Uterus (tissue), 3 donors: ENCODE measurements at regions not wholly inside any gene's neighbourhood (a gene's known extent, or its start where the extent isn't known, plus 50 kb on each side); places are given as distances from the start of the nearest gene placed in this dataset.

Experiments
- DNase-seq, 2 donors: peaks; one replicate each; pipeline ENCODE4 v3.0.0-alpha.2; 2019 to 2020
- H3K27ac ChIP-seq, 2 donors: fragments of 200-600 bp; sonication (generic); 1 replicate in 1 of 2; 2 replicates in 1 of 2; pipeline ENCODE4 v1.5.1; 2016 to 2018
- H3K27me3 ChIP-seq, 2 donors: fragments of 200-600 bp; sonication (generic); one replicate each; pipeline ENCODE4 v1.5.1; 2018 to 2019; ENCODE audit warnings: control low read depth in 1 of 2
- H3K36me3 ChIP-seq, 2 donors: fragments of 200-600 bp; sonication (generic); one replicate each; pipeline ENCODE4 v1.5.1; 2019; ENCODE audit warnings: control low read depth in 1 of 2
- H3K4me1 ChIP-seq, 2 donors: fragments of 200-600 bp; sonication (generic); one replicate each; pipeline ENCODE4 v1.5.1; 2018 to 2019; ENCODE audit warnings: control low read depth in 1 of 2
- H3K4me3 ChIP-seq, 2 donors: fragments of 200-600 bp; sonication (generic); 1 replicate in 1 of 2; 2 replicates in 1 of 2; pipeline ENCODE4 v1.5.1; 2018 to 2019; ENCODE audit warnings: mild to moderate bottlenecking in 1 of 2
- H3K9me3 ChIP-seq, 2 donors: fragments of 200-600 bp; sonication (generic); one replicate each; pipeline ENCODE4 v1.5.1; 2019; ENCODE audit warnings: control low read depth in 1 of 2
- CTCF ChIP-seq, 4 experiments: fragments of 200-600 bp in 2 of 4; fragments of 450-650 bp in 2 of 4; sonication (generic) in 2 of 4; IDR thresholded peaks; one replicate each; pipeline ENCODE4 v1.5.1; 2016 to 2019; ENCODE audit warnings: antibody characterized with exemption in 4 of 4, mild to moderate bottlenecking in 2 of 4, moderate library complexity in 1 of 4
- POLR2A ChIP-seq, 2 donors: fragments of 450-650 bp; IDR thresholded peaks; one replicate each; pipeline ENCODE4 v1.6.1; 2016; ENCODE audit warnings: antibody characterized with exemption in 2 of 2, mild to moderate bottlenecking in 1 of 2, moderate library complexity in 1 of 2
- intact Hi-C: fragments of 100-400 bp; cut with DNase I; formaldehyde crosslinking; loops from one replicate; pipeline ENCODE4 v1.15.1; 2023; ENCODE audit warnings: low total_unique reads
- donor health status: DM: yes; HTN: yes; CAD: no.

DNA sequence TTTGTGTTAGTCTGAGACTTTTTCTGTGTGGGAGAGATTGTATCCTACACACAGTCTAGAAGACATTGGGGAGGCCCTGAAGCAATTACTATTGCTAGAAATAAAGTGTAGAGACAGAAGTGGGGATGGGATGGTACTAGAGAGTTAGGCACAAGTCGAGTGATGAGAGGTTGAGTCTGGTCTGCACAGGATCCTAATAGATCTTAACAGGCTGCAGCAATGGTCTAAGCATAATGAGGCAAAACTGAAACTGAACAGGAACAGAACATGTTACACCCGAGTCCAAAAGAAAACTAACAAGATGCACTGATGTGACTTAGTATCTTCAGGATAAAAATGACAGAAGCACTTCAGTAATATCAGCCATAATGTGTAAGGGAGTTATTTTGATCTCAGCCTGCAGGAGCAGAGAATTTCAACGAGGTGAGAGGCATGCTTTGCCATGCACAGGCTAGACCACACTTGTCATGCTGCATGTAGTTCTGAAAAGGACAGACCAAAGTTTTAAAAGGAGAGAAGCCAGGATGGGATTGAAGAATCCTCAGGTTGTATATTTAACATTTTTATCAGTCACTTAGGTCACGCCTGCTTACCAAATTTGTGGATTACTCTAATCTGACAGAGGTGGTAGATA, 205.8 kb upstream of the BOD1L1 start:
- TF ChIP-seq CTCF (IDR thresholded peaks at IDR 0.05) (no peak), POLR2A (IDR thresholded peaks at IDR 0.05) (no peak)
- Histone ChIP-seq H3K27me3 (no peaks in the 10 kb centered on the region), H3K4me1 (no peaks in the 10 kb centered on the region), H3K9me3 (no peaks in the 10 kb centered on the region), H3K4me3 (no peak overlapping the region), H3K36me3 (no peaks in the 10 kb centered on the region), H3K27ac (no peak overlapping the region)
- DNase-seq: no peak
- intact Hi-C loops: no loop called here

DNA sequence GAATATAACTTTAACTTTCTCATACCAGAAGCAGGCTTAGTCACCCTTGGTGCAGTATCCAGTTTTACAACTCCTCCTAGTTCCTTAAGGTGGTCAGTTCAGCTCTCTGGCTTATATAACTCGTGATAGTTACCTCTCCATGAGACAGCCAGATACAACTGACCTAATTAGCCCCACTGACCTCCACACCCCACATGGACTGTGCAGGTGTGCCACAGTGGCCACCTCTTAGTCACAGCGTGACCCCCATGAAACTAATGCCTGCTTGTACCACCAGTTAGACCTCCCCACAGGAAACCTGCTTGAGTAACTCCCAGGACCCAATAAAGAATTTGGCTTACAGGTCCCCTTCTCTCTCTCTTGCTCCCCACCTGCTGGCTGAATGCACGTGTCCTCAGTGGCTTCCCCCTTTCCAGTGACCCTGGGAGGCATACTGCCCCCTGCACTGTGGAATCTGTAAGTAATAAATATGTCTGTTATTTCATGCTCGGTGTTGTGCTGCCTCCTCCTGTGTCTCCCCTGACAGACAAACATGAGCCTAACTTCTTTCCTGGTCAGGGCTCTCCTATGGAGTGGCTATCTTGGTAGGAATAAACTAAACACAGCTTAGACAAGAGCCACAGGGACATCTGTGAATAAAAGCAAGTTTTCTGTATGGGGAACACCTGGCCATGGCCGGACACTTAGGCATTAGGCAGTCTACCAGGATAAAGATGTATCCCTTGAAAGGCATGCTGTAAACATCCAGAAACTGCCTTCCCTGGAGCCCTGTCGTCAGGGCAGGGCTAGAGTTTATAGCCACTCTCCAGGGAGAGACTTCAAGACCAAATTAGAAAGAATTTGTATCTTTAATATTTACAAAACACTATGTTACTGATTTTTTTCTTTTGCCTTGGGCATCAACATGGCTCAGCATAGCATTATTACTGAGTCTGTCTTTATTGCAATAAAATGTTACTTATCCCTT, 209.7 kb upstream of the BOD1L1 start:
- Histone ChIP-seq H3K4me3 (no peak overlapping the region), H3K4me1 (no peaks in the 10 kb centered on the region), H3K27me3 (no peaks in the 10 kb centered on the region), H3K9me3 (no peaks in the 10 kb centered on the region), H3K27ac (no peak overlapping the region), H3K36me3 (no peaks in the 10 kb centered on the region)
- intact Hi-C loops: no loop called here
- no peak for TF ChIP-seq CTCF (IDR thresholded peaks at IDR 0.05)
- TF ChIP-seq POLR2A (IDR thresholded peaks at IDR 0.05): no peak
- DNase-seq: no peak

DNA sequence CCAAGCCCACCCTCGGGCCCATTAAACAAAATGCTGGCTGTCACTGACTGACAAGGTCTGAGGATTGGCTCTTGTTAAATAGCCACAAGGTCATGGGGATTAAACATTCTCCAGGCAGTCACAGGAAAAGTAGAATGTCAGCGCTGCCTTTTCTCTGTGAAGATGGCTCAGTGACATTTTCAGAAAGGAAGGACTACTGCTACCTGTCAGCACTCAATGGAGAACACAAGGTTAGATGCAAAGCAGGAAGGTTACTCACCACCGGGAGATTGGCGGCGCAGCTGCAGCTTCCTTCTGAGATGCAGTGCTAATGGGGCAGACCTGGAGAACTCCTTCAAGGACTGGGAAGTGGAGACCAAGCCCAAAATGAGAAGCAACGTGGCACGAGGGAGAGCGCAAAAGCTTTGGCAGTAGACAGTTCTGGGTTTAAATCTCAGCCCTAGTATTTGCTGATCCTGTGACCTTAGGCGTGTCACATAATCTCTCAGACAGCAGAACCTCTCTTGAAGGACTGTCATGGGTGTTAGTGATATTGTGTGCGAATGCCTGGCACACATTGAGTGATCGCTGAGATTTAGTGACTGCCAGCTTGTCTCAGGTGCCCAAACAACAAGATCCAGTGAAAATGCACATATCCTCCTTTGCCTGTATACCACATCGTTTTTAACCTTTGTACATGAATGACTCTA, 213.1 kb upstream of the BOD1L1 start:
- intact Hi-C loops: no loop called here

DNA sequence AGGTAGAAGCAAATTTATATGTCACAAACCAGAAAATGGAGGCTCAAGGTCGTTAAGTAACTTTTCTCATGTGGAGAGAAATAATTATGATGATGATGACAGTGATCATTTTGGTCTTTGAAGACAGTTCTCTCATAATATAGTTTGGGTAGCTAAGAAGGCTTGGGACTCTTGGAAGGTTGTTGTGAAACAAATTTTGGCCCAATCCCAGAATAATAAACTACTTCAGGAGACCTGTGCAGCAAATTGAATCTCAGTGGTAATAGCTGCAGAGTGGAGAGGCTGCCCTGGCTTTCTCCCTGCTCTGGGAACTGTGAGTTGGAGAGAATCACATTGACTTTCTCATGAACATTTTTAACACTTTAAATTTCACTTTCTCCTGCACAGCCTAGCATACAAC, 217.2 kb upstream of the BOD1L1 start:
- no peak overlapping the region for H3K4me3 ChIP-seq
- intact Hi-C loops: no loop called here
- H3K27ac ChIP-seq: no peak overlapping the region
- H3K4me1 ChIP-seq: no peaks in the 10 kb centered on the region
- H3K9me3 ChIP-seq: no peaks in the 10 kb centered on the region
- TF ChIP-seq CTCF (IDR thresholded peaks at IDR 0.05) (no peak), POLR2A (IDR thresholded peaks at IDR 0.05) (no peak)
- no peaks in the 10 kb centered on the region for H3K36me3 ChIP-seq
- no peak for DNase-seq
- H3K27me3 ChIP-seq: no peaks in the 10 kb centered on the region

More for the DNA sequence above, 213.1 kb upstream of the BOD1L1 start:
- H3K27ac ChIP-seq: no peak overlapping the region
- no peaks in the 10 kb centered on the region for H3K27me3 ChIP-seq
- H3K9me3 ChIP-seq: no peaks in the 10 kb centered on the region
- H3K36me3 ChIP-seq: no peaks in the 10 kb centered on the region
- H3K4me1 ChIP-seq: no peaks in the 10 kb centered on the region
- TF ChIP-seq CTCF (IDR thresholded peaks at IDR 0.05) (no peak), POLR2A (IDR thresholded peaks at IDR 0.05) (no peak)
- DNase-seq: no peak
- H3K4me3 ChIP-seq: no peak overlapping the region
